NCI-H446 treated with DMSO at 0.1 percent for 48 hours (cell line): ENCODE measurements at regions not wholly inside any gene's neighbourhood (a gene's known extent, or its start where the extent isn't known, plus 50 kb on each side); places are given as distances from the start of the nearest gene placed in this dataset.

Experiments
- DNase-seq: peaks from one replicate; lab custom pipeline; 2025; lab: John Stamatoyannopoulos, UW

DNA sequence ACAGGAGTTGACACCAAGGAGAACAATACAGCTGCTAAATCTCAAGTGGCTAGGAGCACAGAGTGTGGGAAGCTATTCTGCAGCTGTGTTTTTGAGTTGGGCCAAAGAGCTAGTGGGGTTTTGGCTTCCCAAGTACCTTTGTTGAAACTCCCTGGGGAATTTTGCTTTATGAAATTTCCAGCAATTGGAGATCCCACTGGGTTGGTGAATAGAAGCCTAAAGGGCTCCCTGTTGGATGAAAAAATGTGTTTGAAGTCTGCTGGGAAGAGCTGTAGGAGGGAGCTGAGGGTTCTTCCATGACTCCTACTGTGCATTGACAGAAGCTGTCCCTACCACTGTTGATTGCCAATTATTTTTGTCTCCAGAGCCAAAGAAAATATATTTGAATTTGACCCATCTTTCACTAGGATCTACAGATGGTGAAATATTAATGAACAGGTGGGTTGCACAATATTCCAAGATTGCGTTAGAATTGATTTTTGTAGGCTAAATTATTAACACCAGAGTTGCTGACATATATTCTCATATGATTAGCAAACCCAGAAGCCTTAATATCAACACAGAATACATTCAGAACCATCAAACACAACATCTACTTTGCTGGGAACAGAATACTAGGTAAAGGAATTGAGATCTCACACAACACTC, 95.4 kb upstream of the CYP1B1 start:
- DNase-seq: peak; percentile 52

DNA sequence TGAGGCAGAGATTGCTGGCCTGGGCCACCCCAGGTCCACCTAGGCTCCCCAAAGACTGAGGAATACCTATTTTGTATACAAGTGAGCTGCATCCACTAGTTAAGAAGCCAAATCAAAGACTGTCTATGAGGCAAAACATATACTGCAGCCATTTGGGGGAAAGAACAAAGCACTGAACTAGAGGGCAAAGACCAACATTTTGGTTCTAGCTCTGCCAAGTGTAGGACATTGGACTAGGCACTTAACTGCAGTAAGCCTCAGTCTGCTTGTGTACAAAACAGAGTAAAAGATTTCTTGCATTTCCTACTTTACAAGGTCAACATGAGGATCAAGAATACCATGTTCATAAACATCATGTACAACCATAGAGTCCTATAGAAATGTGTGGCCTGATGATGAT, 94.8 kb upstream of the CYP1B1 start:
- no peak for DNase-seq

DNA sequence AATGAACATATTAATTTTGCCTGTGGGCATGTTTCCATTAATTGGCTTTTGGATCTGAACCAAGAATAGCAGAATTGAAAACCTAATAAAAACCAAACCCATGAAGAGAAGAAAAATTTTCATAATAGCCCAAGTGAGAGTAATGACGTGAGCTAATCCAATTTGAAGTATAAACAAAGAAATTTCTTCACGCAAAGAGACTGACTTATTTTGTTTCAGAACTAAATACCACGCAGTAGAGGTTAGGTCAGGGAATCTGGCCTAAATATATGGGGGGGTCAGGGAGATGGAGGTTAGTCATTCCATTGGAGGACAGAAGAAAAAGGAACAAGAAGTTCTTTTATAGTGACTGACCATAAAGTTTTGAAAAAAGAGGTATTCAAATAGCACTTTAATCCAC, 94.1 kb upstream of the CYP1B1 start:
- DNase-seq: no peak

DNA sequence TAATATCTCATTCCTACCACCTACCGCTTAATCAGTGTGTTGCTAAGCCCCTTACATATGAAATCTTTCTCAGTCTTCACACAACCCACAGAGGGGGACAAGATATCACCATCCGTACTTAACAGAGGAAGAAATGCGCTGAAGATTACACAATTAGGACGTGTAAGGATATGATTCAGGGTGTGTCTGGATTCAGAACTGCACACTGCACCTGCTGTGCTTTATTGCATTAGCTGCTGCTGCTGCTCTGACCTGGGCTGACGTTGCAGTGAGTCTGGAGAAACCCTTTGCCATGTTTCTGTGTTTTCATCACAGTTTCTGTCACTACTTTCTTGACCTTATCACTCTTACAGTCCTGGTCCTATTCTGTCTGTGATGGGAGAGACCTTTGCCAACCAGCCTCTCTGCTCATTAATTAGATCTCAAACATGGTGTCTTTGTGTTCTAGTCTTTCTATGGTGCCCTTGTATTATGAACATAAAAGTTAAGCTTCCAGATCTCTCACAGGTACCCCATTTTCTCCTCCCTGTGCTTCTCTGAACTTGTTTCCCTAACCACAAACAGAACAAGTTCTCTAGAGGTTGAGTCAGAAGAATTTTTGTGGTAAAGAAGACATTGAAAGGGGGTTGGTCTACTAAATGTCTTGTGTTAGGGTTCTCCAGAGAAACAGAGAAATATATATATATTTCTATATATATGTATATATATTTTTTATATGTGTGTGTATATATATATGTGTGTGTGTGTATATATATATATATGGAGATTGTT, 92.9 kb upstream of the CYP1B1 start:
- no peak for DNase-seq

DNA sequence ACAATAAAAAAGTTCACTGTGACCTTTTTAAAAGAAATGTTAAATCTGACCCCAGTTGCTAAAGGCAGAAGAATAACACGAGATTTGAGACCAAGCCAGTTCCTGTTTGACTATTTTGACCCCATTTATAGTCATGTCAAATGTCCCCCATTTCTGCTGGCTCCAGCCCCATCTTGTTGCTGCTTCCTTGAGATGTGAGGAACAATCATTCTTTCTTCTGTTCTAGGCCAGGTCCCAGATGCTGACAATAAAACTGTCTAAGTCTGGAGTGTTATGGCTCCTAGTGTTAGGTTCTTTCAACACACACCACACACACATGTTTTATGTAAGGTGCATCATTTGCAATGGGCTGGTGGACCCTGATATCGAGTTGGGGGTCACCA, 92.0 kb upstream of the CYP1B1 start:
- no peak for DNase-seq

DNA sequence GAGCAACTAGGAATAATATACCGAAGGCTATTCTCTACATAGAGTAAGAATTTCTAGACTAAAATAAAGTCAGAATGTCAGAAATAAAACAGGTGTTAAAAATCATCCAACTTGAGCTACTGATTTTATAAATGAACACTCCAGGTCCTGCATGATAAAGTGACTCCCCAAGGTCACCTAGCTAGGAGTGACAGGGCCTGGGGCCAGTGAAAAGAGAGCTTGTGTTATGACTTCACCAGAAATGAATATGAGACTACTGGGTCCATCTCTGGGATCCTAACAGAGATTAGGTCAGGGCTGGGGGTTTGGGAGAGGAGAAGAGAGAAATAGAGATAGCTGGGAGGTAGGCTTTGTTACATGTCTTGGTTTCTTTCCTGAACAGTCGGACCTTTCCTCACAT, 89.7 kb upstream of the CYP1B1 start:
- DNase-seq: no peak

DNA sequence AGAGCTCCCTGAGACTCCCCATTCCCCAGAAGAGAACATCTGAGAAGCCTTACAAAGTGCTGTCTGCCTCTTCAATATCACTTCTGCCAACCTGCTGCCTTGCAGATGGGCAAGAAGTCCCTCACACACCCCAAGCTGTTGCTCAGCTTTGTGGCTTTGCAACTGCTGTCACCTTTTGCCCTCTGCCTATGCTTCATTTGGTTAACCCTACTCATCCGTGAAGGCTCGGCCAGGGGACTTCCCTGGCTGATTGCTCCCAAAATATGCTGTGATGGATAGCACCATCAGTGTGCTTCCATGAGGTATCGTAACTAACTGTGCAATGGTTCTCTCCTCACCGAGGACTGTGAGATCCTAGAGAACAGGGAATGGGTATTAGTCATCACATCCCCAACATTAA, 88.9 kb upstream of the CYP1B1 start:
- DNase-seq: no peak

DNA sequence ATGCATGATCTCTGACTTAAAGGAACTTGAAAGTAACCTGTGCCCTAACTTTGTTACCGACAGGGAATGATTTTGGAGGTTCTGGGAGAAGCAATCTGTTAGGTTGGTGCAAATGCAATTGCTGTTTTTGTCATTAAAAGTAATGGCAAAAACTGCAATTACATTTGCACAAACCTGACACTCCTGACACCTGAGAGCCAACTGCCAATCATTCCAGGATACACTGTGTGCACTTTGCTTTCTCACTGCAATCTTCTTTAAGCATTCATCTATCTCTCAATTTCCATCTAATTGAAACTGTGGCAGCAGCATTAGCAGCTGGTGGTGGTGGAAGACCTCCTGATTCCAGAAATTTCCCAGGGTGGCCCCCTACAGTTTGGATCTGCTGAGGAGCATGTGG, 87.6 kb upstream of the CYP1B1 start:
- DNase-seq: no peak

DNA sequence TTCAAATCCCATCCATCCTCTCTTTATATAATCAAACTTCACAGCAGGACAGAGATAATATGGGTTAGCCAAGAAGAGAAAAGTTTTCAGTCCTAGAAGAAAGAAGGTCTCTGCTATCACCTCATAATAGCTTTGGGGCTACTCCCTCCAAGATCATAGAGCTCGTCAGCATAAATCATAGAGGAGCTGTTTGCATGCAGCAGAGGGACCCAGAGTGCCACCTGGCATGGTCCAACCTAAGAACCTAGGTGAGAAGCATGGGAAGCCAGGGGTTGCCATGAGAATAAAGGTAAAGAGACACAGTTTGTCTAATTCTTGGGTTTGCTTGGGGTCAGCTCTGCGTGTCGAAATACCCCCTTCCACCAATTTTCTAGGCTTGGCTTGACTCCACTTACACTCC, 87.1 kb upstream of the CYP1B1 start:
- DNase-seq: no peak

DNA sequence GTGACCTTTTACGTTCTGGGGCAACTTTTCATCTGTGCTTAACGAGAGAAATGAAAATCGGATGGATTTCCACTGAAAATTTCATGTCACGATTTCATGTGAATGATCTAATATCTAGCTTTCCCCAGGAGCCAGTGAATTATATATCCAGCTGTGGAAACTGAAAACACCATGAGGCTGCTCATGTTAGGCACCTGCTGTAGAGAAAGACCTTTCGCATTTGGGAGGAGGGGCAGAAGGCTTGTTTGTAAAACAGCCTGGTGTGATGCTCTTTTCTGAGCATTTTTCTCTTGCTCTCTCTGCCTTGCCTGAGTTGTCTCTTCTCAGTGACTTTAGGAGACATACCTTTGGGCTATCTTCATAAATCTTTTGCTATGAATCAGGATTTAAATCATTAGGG, 84.6 kb upstream of the CYP1B1 start:
- no peak for DNase-seq

DNA sequence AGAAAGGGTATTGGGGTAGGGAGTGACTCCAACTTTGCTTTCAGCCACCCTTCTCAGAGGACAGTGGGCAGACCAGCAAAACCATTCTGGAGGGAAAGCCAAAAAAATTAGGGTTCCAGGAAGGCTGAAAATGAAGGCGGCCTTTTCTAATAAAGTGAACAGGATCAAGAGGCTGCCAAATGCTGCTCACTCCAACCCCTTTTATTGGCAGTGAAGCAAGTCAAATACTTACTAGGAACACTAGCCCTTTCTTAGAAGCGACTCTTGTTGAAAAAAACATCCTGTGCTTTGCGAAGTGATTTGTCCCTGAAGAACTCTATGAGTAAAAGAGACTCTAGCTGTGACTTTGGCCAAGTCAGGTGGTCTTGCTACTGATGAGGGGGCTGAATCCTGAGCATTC, 83.6 kb upstream of the CYP1B1 start:
- no peak for DNase-seq

DNA sequence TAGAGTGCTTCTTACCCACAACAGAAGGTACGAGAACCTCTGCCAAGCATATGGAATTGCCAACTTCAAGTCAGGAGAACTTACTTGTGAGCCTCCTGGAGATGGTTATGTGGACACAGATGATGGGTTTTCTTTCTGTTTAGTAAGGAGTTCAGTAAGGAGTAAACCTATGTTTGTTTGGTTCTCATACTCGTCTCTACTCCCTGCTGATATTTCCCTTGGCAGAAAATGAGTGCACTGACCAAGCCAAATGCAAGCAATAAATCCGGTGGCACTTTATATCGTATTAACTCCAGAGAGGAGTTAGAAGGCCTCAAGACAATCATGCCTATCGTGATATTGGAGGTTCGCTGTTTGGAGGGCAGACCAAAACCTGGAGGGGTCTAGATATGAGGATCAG, 83.2 kb upstream of the CYP1B1 start:
- DNase-seq: no peak

DNA sequence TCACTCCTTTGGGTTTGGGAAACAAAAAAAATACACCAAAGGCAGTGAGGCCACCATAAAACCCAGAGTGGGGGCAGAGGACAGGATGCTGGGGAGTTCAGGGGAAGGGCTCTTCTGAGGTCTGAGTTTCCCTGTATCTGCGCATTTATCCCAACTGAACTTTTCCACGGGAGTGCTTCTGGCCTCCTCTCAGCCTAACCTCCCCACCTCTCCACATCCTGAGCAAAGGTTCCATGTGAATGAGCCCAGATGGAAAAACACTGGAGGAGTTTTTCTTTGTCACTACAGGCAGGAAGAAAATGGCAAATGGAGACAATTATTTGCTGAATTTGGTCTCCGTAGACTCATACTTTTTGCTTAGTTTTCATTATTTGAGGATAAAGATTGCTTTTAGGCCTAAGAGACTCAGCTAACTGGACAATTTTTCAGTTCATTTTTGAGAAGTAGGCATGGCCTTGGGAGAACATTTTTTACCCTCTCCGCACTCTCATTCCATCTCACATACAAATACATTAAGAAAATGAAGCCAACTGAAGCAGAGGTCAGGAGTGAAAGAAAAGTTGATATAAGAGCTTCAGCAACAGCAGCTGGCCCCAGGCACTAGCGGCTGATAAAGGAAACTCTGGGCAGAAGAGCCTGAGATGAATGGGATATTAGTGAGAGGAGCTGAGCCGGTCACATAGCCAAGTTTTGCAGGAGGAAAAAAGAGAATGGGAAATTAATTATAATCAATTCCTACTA, 82.6 kb upstream of the CYP1B1 start:
- DNase-seq: no peak

DNA sequence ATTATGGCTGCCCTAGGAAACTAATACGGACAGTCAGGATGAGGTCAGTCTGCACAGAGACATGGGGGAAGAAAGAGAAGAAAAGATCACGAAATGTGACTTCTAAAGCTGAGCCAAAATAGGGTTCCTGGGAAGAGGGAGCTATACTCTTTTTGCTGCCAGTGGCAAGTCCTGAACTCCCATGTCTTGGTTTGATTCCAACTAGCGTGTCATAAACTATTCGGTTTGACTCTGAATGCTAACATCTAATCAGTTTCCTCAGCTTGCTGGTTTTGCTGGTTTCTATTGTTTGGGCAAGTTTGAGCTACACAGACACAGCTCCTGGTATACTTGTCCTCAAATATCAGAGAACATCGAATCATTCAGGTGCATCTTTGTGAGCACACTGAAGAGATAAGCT, 80.5 kb upstream of the CYP1B1 start:
- DNase-seq: no peak

DNA sequence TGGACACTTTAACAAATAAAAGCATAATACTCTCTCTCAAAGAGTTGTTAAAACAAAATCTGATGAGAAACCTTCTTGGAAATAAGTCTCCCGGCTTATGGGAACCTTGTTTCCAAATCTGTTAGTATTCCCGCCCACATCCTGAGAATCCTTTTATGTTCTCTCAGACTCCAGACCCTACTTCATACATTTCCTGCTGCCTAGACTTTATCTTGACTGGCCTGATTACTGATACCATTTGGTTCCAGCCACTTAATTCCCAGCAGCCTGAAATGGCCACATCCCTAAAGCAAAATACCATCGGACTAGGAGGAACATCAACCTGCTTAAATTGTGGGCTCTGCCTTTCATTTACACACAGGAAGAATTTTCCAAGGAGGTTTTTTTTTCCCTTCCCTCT, 79.1 kb upstream of the CYP1B1 start:
- no peak for DNase-seq

DNA sequence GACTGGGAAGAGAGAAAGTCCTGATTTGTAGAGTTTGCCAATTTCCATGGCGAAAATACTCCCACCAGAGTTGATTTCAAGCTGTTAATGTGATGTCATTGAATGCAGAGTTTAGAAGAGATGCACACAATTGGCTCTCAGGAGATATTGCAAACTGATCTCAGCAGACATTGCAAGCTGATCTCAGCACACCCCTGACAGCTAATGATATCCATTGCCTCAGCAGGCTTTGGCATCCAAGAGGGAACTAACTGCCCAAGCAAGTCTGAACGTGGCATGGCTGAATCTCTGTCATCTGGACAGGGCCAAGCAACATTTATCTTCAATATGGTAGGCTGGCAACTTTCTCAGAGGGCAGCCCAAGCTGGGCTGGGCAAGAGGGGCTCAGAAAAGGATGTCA, 78.4 kb upstream of the CYP1B1 start:
- no peak for DNase-seq

DNA sequence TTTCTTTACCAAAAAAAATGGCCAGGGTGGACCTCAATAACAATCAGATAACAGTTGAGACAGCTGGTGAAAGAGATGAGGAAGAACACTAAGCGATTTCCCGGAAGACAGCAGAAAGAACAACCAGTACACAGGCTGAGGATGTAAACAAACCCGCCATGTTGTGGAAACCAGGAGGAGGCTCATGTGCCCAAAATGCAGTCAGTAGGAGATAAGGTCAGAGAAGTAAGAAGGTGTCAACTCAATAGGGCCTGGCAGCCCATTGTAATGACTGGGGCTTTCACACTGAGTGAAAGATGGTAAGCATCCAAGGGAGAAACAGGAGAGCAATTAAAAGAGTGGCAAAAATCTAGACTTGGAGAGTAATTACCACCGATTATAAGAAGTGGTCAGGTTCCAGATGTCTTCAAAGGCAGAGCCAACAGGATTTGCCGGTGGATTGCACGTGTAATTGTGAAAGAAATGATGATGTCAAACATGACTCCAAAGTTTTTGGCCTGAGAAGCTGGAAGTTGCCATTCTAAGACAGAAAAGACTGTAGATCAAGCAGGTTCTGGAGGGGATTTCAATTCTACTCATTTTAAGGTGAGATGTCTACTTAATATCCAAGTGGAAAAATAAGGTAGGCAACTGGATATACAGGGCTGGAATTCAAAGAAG, 77.7 kb upstream of the CYP1B1 start:
- DNase-seq: no peak

DNA sequence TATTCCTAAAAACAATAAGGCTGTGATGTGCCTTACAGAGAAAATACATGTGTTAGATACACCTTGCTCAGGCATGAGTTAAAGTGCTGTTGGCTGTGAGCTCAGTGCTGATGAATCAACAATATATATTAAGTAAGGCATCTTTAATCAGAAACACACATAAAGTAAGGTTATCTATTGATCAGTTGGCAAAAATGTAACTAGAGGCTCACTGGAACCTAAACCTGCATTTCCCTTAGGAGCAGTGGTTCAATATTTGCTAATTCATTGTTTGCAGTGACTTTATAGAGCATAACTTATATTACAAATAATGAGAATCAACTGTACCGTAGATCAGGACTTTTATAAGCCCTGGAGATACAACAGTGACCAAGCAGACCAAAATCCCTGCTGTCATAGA, 77.0 kb upstream of the CYP1B1 start:
- no peak for DNase-seq

DNA sequence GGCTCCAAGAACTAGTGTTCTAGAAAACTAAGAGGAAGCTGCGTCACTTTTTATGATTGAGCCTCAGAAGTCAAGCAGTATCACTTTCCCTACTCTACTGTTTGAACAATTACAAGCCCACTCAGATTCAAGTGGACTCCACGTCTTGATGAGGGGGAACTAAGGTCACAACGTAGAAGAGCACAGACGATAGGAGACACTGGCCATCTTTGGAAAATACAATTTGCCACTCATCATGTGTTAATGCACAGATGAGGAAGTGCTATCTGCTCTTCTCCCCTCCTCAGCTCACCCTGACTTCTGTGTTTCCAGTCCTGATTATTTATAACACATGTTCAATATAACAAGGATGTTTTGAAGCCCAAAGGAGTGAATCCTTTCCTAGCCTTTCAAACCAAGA, 76.1 kb upstream of the CYP1B1 start:
- DNase-seq: no peak

DNA sequence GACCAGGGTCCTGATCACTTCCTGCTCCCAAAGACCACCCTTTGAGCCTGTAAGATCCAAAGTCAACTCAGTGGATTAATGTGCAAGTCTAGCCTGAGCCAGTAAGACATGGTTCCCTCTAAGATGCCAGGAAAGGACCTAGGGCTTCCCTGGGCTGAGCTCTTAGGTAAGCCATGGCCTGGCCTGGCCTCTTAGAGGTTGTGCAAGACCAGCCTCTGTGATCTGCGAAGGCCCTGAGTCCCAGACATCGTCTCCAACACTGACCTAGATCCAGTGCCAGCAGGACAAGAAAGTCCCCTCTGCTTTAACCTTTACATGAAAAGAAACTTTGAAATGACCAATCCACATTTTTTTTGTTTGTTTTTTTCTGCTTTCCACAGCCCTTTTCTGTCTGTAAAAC, 73.6 kb upstream of the CYP1B1 start:
- DNase-seq: no peak

DNA sequence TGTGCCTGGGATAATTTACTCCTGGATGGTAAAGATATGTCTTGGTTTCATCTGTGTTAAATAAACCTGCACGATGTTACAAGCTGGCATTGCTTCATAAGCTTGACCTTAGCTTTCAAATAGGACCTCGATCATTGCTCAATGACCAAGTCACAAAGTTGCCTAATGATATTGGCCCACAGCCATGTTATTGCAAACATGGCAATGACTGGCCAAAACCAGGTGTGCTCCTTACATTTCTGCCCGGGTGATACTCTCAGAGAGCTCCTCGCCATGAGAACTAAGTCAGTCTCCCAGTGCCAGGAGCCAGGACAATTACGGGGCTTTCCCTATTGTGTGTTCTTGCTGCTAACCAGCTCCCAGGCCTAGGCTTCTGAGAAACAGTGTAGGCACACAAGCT, 72.5 kb upstream of the CYP1B1 start:
- DNase-seq: no peak

DNA sequence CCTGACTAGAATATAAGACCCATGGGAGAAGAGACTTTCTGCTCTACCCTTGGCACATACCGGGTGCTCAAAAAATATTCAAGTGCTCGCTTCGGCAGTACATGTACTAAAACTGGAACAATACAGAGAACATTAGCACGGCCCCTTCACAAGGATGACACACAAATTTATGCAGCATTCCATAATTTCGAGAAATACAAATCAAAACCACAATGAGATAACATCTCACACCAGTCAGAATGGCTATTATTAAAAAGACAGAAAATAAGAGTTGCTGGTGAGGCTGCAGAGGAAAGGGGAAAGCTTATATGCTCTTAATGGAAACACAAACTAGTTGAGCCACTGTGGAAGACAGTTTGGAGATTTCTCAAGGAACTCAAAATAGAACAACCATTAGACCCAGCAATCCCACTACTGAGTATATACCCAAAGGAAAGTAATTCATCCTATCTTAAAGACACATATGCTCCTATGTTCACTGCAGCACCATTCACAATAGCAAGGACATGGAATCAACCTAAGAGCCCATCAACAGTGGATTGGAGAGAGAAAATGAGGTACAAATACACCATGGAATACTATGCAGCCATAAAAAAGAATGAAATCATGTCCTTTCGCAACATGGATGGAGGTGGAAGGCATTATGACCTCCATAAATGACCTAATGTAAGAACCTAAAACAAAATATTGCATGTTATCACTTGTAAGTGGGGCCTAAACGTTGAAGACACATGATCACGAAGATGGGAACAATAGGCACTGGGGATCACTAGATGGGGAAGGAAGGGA, 71.6 kb upstream of the CYP1B1 start:
- DNase-seq: no peak
